ENCODE measurements at regions not wholly inside any gene's neighbourhood (a gene's known extent, or its start where the extent isn't known, plus 50 kb on each side); places are given as distances from the start of the nearest gene placed in this dataset.
"Not testable (repeated sequence)": the region's sequence is repeated elsewhere in the genome, so short reads cannot be mapped to it uniquely, and the experiment has no call there.

GRCh38 chr13:55155046-55155445 is 1985.7 kb upstream of the PRR20A start:
- no peaks in the 10 kb centered on the region for H3K9me3 ChIP-seq (ENCODE audit: low read depth, low read length)
- no peak overlapping the region for H3K27ac ChIP-seq (ENCODE audit: low read depth, low read length)
- H3K4me1 ChIP-seq (ENCODE audit: insufficient read depth, low read length): no peaks in the 10 kb centered on the region
- H3K79me2 ChIP-seq (ENCODE audit: insufficient read depth, low read length): no peaks in the 10 kb centered on the region
- no peak for DNase-seq (ENCODE audit: insufficient read length, low spot score, missing footprints)
- H3K36me3 ChIP-seq (ENCODE audit: insufficient read depth, low read length): no peaks in the 10 kb centered on the region
- no peaks in the 10 kb centered on the region for H4K20me1 ChIP-seq (ENCODE audit: insufficient read depth, low read length)
- H3K27me3 ChIP-seq (ENCODE audit: insufficient read depth, low read length): no peaks in the 10 kb centered on the region
- TF ChIP-seq CTCF (IDR thresholded peaks at IDR 0.05; ENCODE audit: extremely low read depth, low read depth, low read length): no peak
- H3K4me2 ChIP-seq (ENCODE audit: insufficient read depth, low read length): no peak overlapping the region
- H2AFZ ChIP-seq (ENCODE audit: low read length): no peak overlapping the region
- no peak overlapping the region for H3K4me3 ChIP-seq (ENCODE audit: insufficient read depth, low read length)

GRCh38 chr13:55159765-55160164 is 1981.0 kb upstream of the PRR20A start:
- no peak overlapping the region for H3K27ac ChIP-seq (ENCODE audit: low read depth, low read length)
- H3K4me1 ChIP-seq (ENCODE audit: insufficient read depth, low read length): no peaks in the 10 kb centered on the region
- no peaks in the 10 kb centered on the region for H3K9me3 ChIP-seq (ENCODE audit: low read depth, low read length)
- no peaks in the 10 kb centered on the region for H4K20me1 ChIP-seq (ENCODE audit: insufficient read depth, low read length)
- no peak for DNase-seq (ENCODE audit: insufficient read length, low spot score, missing footprints)
- H3K4me2 ChIP-seq (ENCODE audit: insufficient read depth, low read length): no peak overlapping the region
- no peaks in the 10 kb centered on the region for H3K27me3 ChIP-seq (ENCODE audit: insufficient read depth, low read length)
- no peaks in the 10 kb centered on the region for H3K79me2 ChIP-seq (ENCODE audit: insufficient read depth, low read length)
- no peak overlapping the region for H3K4me3 ChIP-seq (ENCODE audit: insufficient read depth, low read length)
- no peaks in the 10 kb centered on the region for H3K36me3 ChIP-seq (ENCODE audit: insufficient read depth, low read length)
- H2AFZ ChIP-seq (ENCODE audit: low read length): no peak overlapping the region
- no peak for TF ChIP-seq CTCF (IDR thresholded peaks at IDR 0.05; ENCODE audit: extremely low read depth, low read depth, low read length)

- no peaks in the 10 kb centered on the region for H3K36me3 ChIP-seq (ENCODE audit: insufficient read depth, low read length)
These were observed 1979.9 kb upstream of the PRR20A start for GRCh38 chr13:55160867-55161266.

GRCh38 chr13:55178582-55178981 is 1962.1 kb upstream of the PRR20A start:
- H2AFZ ChIP-seq (ENCODE audit: low read length); H4K20me1 ChIP-seq (ENCODE audit: insufficient read depth, low read length); H3K4me2 ChIP-seq (ENCODE audit: insufficient read depth, low read length); H3K27me3 ChIP-seq (ENCODE audit: insufficient read depth, low read length); DNase-seq (ENCODE audit: insufficient read length, low spot score, missing footprints); H3K36me3 ChIP-seq (ENCODE audit: insufficient read depth, low read length); H3K4me1 ChIP-seq (ENCODE audit: insufficient read depth, low read length); H3K4me3 ChIP-seq (ENCODE audit: insufficient read depth, low read length); H3K9me3 ChIP-seq (ENCODE audit: low read depth, low read length); H3K79me2 ChIP-seq (ENCODE audit: insufficient read depth, low read length); H3K27ac ChIP-seq (ENCODE audit: low read depth, low read length): not testable (repeated sequence)

More at GRCh38 chr13:55160867-55161266, 1979.9 kb upstream of the PRR20A start:
- no peak for DNase-seq (ENCODE audit: insufficient read length, low spot score, missing footprints)
- no peak overlapping the region for H3K4me3 ChIP-seq (ENCODE audit: insufficient read depth, low read length)
- H3K9me3 ChIP-seq (ENCODE audit: low read depth, low read length): no peaks in the 10 kb centered on the region
- H3K4me1 ChIP-seq (ENCODE audit: insufficient read depth, low read length): no peaks in the 10 kb centered on the region
- no peaks in the 10 kb centered on the region for H3K79me2 ChIP-seq (ENCODE audit: insufficient read depth, low read length)
- H4K20me1 ChIP-seq (ENCODE audit: insufficient read depth, low read length): no peaks in the 10 kb centered on the region
- no peaks in the 10 kb centered on the region for H3K27me3 ChIP-seq (ENCODE audit: insufficient read depth, low read length)
- no peak overlapping the region for H2AFZ ChIP-seq (ENCODE audit: low read length)
- TF ChIP-seq CTCF (IDR thresholded peaks at IDR 0.05; ENCODE audit: extremely low read depth, low read depth, low read length): no peak
- no peak overlapping the region for H3K27ac ChIP-seq (ENCODE audit: low read depth, low read length)
- H3K4me2 ChIP-seq (ENCODE audit: insufficient read depth, low read length): no peak overlapping the region

All from osteoblast (primary cell).